Lower lobe of right lung (tissue), 2 donors: ENCODE measurements at regions not wholly inside any gene's neighbourhood (a gene's known extent, or its start where the extent isn't known, plus 50 kb on each side); places are given as distances from the start of the nearest gene placed in this dataset.
"Not testable (repeated sequence)": the region's sequence is repeated elsewhere in the genome, so short reads cannot be mapped to it uniquely, and the experiment has no call there.

Experiments
- ATAC-seq, 2 donors: fragments of 200-7000 bp; cut with Tn5 transposase; one replicate each; pipeline ENCODE4 v1.9.1; 2020 to 2022; ENCODE audit warnings: mild to moderate bottlenecking in 2 of 2, moderate library complexity in 2 of 2
- DNase-seq: peaks from one replicate; pipeline ENCODE4 v3.0.0-alpha.2; 2020
- H3K27ac ChIP-seq: fragments of 200-600 bp; one replicate; pipeline ENCODE4 v1.8.0; 2022
- H3K27me3 ChIP-seq: fragments of 200-600 bp; one replicate; pipeline ENCODE4 v1.8.0; 2022; ENCODE audit warnings: low read depth
- H3K36me3 ChIP-seq: fragments of 200-600 bp; one replicate; pipeline ENCODE4 v1.8.0; 2022; ENCODE audit warnings: mild to moderate bottlenecking
- H3K4me1 ChIP-seq: fragments of 200-600 bp; one replicate; pipeline ENCODE4 v1.8.0; 2022
- H3K4me3 ChIP-seq: fragments of 200-600 bp; one replicate; pipeline ENCODE4 v1.8.0; 2022; ENCODE audit warnings: mild to moderate bottlenecking
- H3K9me3 ChIP-seq: fragments of 200-600 bp; one replicate; pipeline ENCODE4 v1.8.0; 2022
- intact Hi-C: fragments of 100-400 bp; cut with DNase I; formaldehyde crosslinking; loops from one replicate; pipeline ENCODE4 v1.11.0; 2022
- donor health status: DM: no; HTN: yes; CAD: no; lungs with severe emphysema.

DNA sequence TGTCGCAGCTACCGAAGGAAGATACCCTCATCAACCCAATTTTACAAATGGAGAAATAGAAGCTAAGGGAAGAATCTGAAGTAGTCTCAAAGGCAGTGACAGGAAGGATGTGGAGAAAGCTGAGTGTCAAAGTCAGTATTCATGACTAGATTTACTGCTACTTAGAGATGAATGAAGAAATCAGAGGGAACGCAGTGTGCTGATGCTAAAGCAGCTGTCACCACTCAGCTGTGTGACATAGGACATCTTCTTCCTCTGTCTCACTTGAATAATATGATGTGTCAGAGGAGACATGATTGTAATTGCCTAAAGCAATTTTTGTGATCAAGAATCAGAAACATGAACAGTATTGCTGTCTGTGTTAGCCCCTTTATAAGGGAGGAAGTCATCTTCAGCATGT, 54.1 kb downstream of the RAB6D start:
- H3K27me3 ChIP-seq, intact Hi-C loops: not testable (repeated sequence)

DNA sequence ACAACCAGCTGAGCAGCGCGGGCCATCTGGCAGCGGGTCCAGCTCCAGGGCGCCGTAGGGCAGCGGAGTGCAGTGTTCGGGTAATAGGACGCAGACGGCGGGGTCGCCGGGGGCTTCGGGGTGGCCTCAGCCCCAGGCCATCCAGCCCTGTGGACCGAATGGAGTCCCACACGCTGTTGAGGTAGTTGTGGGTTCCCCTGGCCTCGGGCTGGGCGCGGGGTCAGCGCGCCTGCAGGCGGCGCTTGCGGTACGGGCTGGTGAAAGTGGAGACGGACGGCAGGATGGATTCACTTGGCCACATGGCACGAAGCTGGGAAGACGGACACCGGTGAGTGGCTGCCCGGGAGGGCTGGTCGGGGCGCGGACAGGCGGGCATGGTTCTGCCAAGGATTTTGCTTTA, 63.8 kb downstream of the RAB6D start:
- H3K4me1 ChIP-seq, intact Hi-C loops, H3K4me3 ChIP-seq, DNase-seq, H3K27me3 ChIP-seq, H3K27ac ChIP-seq, H3K9me3 ChIP-seq, H3K36me3 ChIP-seq: not testable (repeated sequence)
- ATAC-seq = peak in 1 of 2 donors; percentile 48

More for the DNA sequence above, 54.1 kb downstream of the RAB6D start:
- not testable (repeated sequence) for H3K27ac ChIP-seq, H3K9me3 ChIP-seq, H3K36me3 ChIP-seq, ATAC-seq, DNase-seq, H3K4me3 ChIP-seq, H3K4me1 ChIP-seq

DNA sequence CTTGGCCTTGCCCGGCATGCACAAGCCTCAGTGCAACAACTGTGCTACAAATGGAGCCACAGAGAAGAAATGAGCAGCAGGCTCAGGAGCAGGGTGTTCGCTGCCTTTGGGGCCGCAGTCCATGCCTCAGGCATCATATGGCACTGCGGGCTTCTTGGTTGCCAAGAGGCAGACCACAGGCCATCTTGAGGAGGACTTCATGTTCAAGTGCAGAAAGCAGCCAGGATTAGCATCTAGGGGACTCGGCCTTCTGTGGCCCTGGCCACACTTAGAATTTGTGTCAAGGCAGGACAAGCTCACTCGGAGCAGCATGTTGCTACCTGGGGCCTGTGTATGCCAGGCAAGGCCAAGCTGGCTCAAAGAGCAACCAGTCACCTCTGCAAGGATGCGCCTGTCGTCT, 68.5 kb downstream of the POTEE start:
- H3K4me3 ChIP-seq, H3K27ac ChIP-seq, H3K4me1 ChIP-seq, DNase-seq, intact Hi-C loops, H3K36me3 ChIP-seq, H3K27me3 ChIP-seq, ATAC-seq, H3K9me3 ChIP-seq: not testable (repeated sequence)

DNA sequence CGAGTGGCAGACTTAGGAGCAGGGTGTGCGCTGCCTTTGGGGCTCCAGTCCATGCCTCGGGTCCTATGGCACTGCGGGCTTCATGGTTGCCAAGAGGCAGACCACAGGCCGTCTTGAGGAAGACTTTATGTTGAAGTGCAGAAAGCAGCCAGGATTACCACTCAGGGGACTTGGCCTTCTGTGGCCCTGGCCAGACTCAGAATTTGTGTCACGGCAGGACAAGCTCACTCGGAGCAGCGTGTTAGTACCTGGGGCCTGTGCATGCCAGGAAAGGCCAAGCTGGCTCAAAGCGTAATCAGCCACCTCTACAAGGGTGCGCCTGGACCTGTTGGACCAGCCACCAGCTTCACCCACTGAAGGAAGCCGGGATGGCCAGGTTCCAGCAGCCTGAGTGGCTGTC, 68.0 kb downstream of the POTEE start:
- H3K27me3 ChIP-seq, H3K9me3 ChIP-seq, intact Hi-C loops, DNase-seq, ATAC-seq, H3K4me3 ChIP-seq, H3K27ac ChIP-seq, H3K36me3 ChIP-seq, H3K4me1 ChIP-seq: not testable (repeated sequence)

DNA sequence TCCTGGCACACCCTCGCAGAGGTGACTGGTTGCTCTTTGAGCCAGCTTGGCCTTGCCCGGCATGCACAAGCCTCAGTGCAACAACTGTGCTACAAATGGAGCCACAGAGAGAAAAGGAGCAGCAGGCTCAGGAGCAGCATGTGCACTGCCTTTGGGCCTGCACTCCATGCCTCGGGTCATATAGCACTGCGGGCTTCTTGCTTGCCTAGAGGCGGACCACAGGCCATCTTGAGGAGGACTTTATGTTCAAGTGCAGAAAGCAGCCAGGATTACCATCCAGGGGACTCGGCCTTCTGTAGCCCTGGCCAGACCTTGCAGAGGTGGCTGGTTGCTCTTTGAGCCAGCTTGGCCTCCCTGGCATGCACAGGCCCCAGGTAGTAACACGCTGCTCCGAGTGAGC, 62.7 kb downstream of the POTEE start:
- ATAC-seq, H3K4me3 ChIP-seq, H3K4me1 ChIP-seq, H3K27ac ChIP-seq, H3K36me3 ChIP-seq, H3K9me3 ChIP-seq, intact Hi-C loops, H3K27me3 ChIP-seq, DNase-seq: not testable (repeated sequence)

DNA sequence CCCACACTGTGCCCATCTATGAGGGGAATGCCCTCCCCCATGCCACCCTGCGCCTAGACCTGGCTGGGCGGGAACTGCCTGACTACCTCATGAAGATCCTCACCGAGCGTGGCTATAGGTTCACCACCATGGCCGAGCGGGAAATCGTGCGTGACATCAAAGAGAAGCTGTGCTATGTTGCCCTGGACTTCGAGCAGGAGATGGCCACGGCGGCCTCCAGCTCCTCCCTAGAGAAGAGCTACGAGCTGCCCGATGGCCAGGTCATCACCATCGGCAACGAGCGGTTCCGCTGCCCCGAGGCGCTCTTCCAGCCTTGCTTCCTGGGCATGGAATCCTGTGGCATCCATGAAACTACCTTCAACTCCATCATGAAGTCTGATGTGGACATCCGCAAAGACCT, 54.7 kb downstream of the POTEE start:
- H3K4me1 ChIP-seq, H3K27me3 ChIP-seq, H3K36me3 ChIP-seq, ATAC-seq, H3K27ac ChIP-seq, H3K9me3 ChIP-seq, H3K4me3 ChIP-seq, intact Hi-C loops: not testable (repeated sequence)
- DNase-seq = peak; percentile 39
